GM13976 (cell line): ENCODE measurements at regions not wholly inside any gene's neighbourhood (a gene's known extent, or its start where the extent isn't known, plus 50 kb on each side); places are given as distances from the start of the nearest gene placed in this dataset.

Experiments
- DNase-seq: peaks from one replicate; pipeline ENCODE4 v3.0.0; 2012; ENCODE audit warnings: low spot score
- CTCF ChIP-seq: IDR thresholded peaks from 2 replicates; pipeline ENCODE4 v1.5.1; 2012; ENCODE audit warnings: borderline replicate concordance, mild to moderate bottlenecking; ENCODE audit not compliant: insufficient read depth; ENCODE audit errors: extremely low read depth, missing control alignments, control extremely low read depth
- in situ Hi-C: fragments of 300-500 bp; cut with MboI; formaldehyde crosslinking; loops from one replicate; pipeline ENCODE4 v1.12.0; 2022; ENCODE audit warnings: low sequenced_read_pairs, mixed read lengths, inconsistent platforms; ENCODE audit not compliant: unreplicated experiment

- TF ChIP-seq CTCF: no peak
- DNase-seq: no peak
- in situ Hi-C loops: no loop called here
These were observed 71.7 kb upstream of the PALS2 start for GRCh38 chr7:24501443-24502134.

- no peak for TF ChIP-seq CTCF
- DNase-seq: no peak
- in situ Hi-C loops: no loop called here
These were observed 71.1 kb upstream of the PALS2 start for GRCh38 chr7:24502135-24502488.

- TF ChIP-seq CTCF: no peak
- in situ Hi-C loops: no loop called here
- no peak for DNase-seq
These were observed 69.7 kb upstream of the PALS2 start for GRCh38 chr7:24503506-24503905.

GRCh38 chr7:24504040-24504439, 69.2 kb upstream of the PALS2 start:
- in situ Hi-C loops: no loop called here
- TF ChIP-seq CTCF: no peak

GRCh38 chr7:24504836-24505235, 68.4 kb upstream of the PALS2 start:
- in situ Hi-C loops: no loop called here
- no peak for DNase-seq
- no peak for TF ChIP-seq CTCF

More at GRCh38 chr7:24504040-24504439, 69.2 kb upstream of the PALS2 start:
- DNase-seq: peak; percentile 26

- DNase-seq: no peak
- no peak for TF ChIP-seq CTCF
- in situ Hi-C loops: no loop called here
These were observed 67.3 kb upstream of the PALS2 start for GRCh38 chr7:24505968-24506367.
